Kidney (tissue), 13 donors: ENCODE measurements at regions not wholly inside any gene's neighbourhood (a gene's known extent, or its start where the extent isn't known, plus 50 kb on each side); places are given as distances from the start of the nearest gene placed in this dataset.

Source experiments
- DNase-seq, 5 donors: peaks; one replicate each; pipeline ENCODE4 v3.0.0-alpha.2; 2013 to 2020
- FAIRE-seq: peaks from 2 replicates; lab custom pipeline; 2012; peaks lifted over from hg19 to GRCh38; lab: Jason Lieb, UNC
- H3K27ac ChIP-seq, 2 donors: one replicate each; pipeline ENCODE4 v1.7.0; 2013; ENCODE audit warnings: low read depth in 2 of 2, low read length in 2 of 2, inconsistent platforms in 1 of 2
- H3K27me3 ChIP-seq: one replicate; pipeline ENCODE4 v1.7.1; 2013; ENCODE audit warnings: low read length, inconsistent platforms; ENCODE audit not compliant: control insufficient read depth, insufficient read depth
- H3K36me3 ChIP-seq, 3 donors: one replicate each; pipeline versions ENCODE4 v1.7.0 to v1.7.1; 2013; ENCODE audit warnings: low read length in 3 of 3, control low read depth in 1 of 3, inconsistent platforms in 1 of 3; ENCODE audit not compliant: insufficient read depth in 3 of 3, control insufficient read depth in 2 of 3
- H3K4me1 ChIP-seq, 3 donors: one replicate each; pipeline versions ENCODE4 v1.7.0 to v1.7.1; 2013; ENCODE audit warnings: low read length in 3 of 3, inconsistent platforms in 1 of 3, low read depth in 1 of 3; ENCODE audit not compliant: control insufficient read depth in 2 of 3, insufficient read depth in 2 of 3
- H3K4me3 ChIP-seq, 3 donors: one replicate each; pipeline versions ENCODE4 v1.7.0 to v1.8.1; 2013; ENCODE audit warnings: low read length in 3 of 3, control low read depth in 1 of 3, inconsistent platforms in 1 of 3
- H3K9ac ChIP-seq, 3 donors: one replicate each; pipeline versions ENCODE4 v1.7.0 to v1.7.1; 2013; ENCODE audit warnings: low read length in 3 of 3, control low read depth in 1 of 3, inconsistent platforms in 1 of 3
- H3K9me3 ChIP-seq, 3 donors: one replicate each; pipeline versions ENCODE4 v1.7.0 to v1.7.1; 2013; ENCODE audit warnings: low read length in 3 of 3, control low read depth in 1 of 3, inconsistent platforms in 1 of 3; ENCODE audit not compliant: control insufficient read depth in 2 of 3, insufficient read depth in 1 of 3
- intact Hi-C: fragments of 100-400 bp; cut with DNase I; formaldehyde crosslinking; loops from one replicate; pipeline ENCODE4 v1.11.1; 2022
- TF ChIP-seq, protein P1 (sequence below): IDR thresholded peaks from 3 replicates; pipeline ENCODE4 v1.5.1; 2012; ENCODE audit warnings: mild to moderate bottlenecking, moderate library complexity, borderline replicate concordance; ENCODE audit not compliant: insufficient read depth; ENCODE audit errors: extremely low read depth
- donor health status: control.
- donor health status: control.
- donor health status: control.
- donor health status: control.
- donor health status: control.
- donor health status: DM: yes; HTN: yes; CAD: no.
- donor health status: Normal renal cell carcinoma (clear cell type).

DNA sequence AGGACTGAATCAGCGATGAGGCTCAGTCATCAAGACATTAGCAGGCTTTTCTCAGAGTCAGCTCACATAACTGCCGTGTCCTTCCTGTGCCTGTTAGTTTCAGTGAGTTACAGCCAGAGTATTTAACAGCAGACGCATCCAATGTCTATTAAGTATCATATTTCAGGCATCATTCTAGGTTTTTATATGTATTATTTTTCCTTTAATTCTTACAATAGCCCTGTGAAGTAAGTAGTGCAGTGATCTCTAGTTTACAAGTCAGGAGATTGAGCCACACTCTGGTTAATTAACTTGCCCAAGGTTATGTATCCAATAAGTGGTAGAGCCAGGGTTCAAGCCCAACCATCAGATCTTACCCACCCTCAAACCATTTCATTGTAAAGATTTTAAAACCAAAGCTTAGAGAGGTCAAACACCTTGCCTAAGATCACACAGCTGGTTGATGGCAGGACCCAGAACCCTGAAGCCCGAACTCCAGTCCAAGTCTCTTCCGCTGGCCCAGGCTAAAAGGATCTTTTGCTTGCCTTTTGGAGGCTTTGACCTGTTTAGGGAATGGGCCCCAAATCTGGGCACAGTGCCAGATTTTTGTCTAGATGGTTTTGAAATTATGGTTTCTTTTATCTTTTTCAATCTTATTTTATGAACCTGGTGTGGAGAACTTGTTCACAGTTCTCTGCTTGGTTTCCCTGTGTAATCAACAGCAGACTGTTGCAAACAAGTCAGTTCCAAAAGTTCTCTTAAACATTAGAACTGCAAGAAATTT is 261.2 kb upstream of the CLINT1 start:
- no peak overlapping the region for H3K4me3 ChIP-seq
- no peaks in the 10 kb centered on the region for H3K36me3 ChIP-seq
- no peak overlapping the region for H3K27ac ChIP-seq
- no peaks in the 10 kb centered on the region for H3K9me3 ChIP-seq
- intact Hi-C loops: no loop called here
- peaks cover 0 to 2% (median 0%) of the 10 kb centered on the region in 3 donors for H3K4me1 ChIP-seq
- no peaks in the 10 kb centered on the region for H3K27me3 ChIP-seq
- TF ChIP-seq, protein P1, sequence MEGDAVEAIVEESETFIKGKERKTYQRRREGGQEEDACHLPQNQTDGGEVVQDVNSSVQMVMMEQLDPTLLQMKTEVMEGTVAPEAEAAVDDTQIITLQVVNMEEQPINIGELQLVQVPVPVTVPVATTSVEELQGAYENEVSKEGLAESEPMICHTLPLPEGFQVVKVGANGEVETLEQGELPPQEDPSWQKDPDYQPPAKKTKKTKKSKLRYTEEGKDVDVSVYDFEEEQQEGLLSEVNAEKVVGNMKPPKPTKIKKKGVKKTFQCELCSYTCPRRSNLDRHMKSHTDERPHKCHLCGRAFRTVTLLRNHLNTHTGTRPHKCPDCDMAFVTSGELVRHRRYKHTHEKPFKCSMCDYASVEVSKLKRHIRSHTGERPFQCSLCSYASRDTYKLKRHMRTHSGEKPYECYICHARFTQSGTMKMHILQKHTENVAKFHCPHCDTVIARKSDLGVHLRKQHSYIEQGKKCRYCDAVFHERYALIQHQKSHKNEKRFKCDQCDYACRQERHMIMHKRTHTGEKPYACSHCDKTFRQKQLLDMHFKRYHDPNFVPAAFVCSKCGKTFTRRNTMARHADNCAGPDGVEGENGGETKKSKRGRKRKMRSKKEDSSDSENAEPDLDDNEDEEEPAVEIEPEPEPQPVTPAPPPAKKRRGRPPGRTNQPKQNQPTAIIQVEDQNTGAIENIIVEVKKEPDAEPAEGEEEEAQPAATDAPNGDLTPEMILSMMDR: no peak
- FAIRE-seq (no peak), DNase-seq (peak in 2 of 5 donors; percentile 55 to 60)
- no peak overlapping the region for H3K9ac ChIP-seq

- TF ChIP-seq, protein P1: no peak
- H3K36me3 ChIP-seq: no peaks in the 10 kb centered on the region
- no peaks in the 10 kb centered on the region for H3K9me3 ChIP-seq
- H3K4me1 ChIP-seq: peaks cover 0 to 2% (median 0%) of the 10 kb centered on the region in 3 donors
- no peak overlapping the region for H3K9ac ChIP-seq
- FAIRE-seq (no peak), DNase-seq (no peak)
- no peak overlapping the region for H3K4me3 ChIP-seq
- intact Hi-C loops: no loop called here
- no peak overlapping the region for H3K27ac ChIP-seq
- H3K27me3 ChIP-seq: no peaks in the 10 kb centered on the region
Measured at GRCh38 chr5:158117467-158118160, 258.7 kb upstream of the CLINT1 start.

GRCh38 chr5:158116965-158117364 is 258.0 kb upstream of the CLINT1 start:
- H3K4me3 ChIP-seq: no peak overlapping the region
- no peak for DNase-seq

More at GRCh38 chr5:158116965-158117364, 258.0 kb upstream of the CLINT1 start:
- TF ChIP-seq, protein P1: no peak
- H3K27me3 ChIP-seq: no peaks in the 10 kb centered on the region
- FAIRE-seq: no peak
- H3K9ac ChIP-seq: no peak overlapping the region
- intact Hi-C loops: no loop called here
- H3K9me3 ChIP-seq: no peaks in the 10 kb centered on the region
- no peak overlapping the region for H3K27ac ChIP-seq
- peaks cover 0 to 2% (median 0%) of the 10 kb centered on the region in 3 donors for H3K4me1 ChIP-seq
- H3K36me3 ChIP-seq: no peaks in the 10 kb centered on the region
